BJ (cell line): ENCODE measurements at regions not wholly inside any gene's neighbourhood (a gene's known extent, or its start where the extent isn't known, plus 50 kb on each side); places are given as distances from the start of the nearest gene placed in this dataset.

Experiments
- CTCF ChIA-PET: fragments of 350-600 bp; formaldehyde crosslinking; extraction: SDS; loops from one replicate; lab custom pipeline; 2021; ENCODE audit warnings: antibody characterized with exemption, inconsistent platforms; lab: Yijun Ruan, JAX
- POLR2A ChIA-PET: fragments of 300-600 bp; sonication (Branson Sonifier 250); formaldehyde crosslinking; extraction: SDS; loops from one replicate; lab custom pipeline; 2021; ENCODE audit warnings: antibody characterized with exemption; lab: Charles Lee
- DNase-seq: peaks from one replicate; pipeline ENCODE4 v3.0.0-alpha.2; 2011; ENCODE audit warnings: low read depth
- H3K27me3 ChIP-seq: 2 replicates; pipeline ENCODE4 v1.6.0; 2011; ENCODE audit warnings: low read length; ENCODE audit not compliant: control insufficient read depth, insufficient read depth
- H3K36me3 ChIP-seq: 2 replicates; pipeline ENCODE4 v1.5.1; 2011; ENCODE audit warnings: low read length; ENCODE audit not compliant: control insufficient read depth, insufficient read depth
- H3K4me3 ChIP-seq: 2 replicates; pipeline ENCODE4 v1.5.1; 2011; ENCODE audit warnings: low read depth, mild to moderate bottlenecking, control low read depth, low read length
- CTCF ChIP-seq: IDR thresholded peaks from 2 replicates; pipeline ENCODE4 v1.5.1; 2011; ENCODE audit warnings: low read depth, mild to moderate bottlenecking, control low read depth, inconsistent platforms, low read length, moderate library complexity; ENCODE audit not compliant: insufficient read depth

DNA sequence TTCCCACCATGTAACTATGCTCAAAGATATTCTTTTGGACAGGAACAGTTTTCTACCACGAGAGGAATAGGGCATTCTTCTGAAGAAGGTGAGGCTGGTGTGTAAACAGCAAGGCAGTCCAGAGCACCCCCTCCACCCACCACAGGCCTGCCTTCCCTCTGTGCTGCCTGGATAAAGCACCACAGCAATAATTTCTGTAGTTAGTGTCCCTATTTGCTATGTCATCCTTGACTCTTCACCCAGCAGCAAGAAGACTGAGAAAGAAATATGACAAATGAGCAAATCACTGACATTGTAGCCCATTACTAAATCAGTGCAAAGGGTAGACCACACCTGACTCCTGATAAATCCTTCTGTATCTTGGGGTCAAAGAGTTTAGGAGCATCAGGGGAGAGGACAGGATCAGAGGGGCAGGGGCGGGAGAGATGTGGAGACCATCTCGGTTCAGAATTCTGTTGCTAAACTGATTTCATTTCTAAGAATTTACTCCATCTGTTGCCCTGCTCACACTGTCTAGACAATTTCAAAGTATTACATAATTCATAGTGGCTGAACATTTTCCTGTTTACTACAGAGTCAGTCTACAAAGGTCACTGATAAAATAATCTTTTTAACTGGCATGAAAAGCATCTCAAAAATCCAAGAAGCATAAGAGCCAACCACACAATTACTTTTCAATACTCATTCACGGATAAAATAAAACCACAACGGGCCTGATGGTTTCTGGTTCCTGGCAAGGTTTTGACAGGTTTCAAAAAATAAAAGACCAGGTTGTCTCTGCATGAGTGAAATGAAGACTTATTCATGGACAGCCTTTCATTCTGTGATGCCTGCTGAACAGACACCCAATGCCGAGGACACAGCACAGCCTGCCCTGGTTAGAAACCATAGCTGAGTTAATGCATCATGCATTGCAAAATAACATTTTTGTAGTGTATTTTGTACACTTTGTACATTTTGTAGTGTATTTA, 88.4 kb upstream of the IRS2 start:
- H3K36me3 ChIP-seq = no peaks in the 10 kb centered on the region
- H3K4me3 ChIP-seq = no peak overlapping the region
- POLR2A ChIA-PET = no interaction called here
- H3K27me3 ChIP-seq = no peaks in the 10 kb centered on the region
- DNase-seq = peak; percentile 22
- CTCF ChIA-PET = interaction anchor here (0.8 kb wide), 1 partner anchor 121 kb away, joined by 3 read pairs; no protein-coding TSS in a partner anchor
- TF ChIP-seq CTCF = no peak

DNA sequence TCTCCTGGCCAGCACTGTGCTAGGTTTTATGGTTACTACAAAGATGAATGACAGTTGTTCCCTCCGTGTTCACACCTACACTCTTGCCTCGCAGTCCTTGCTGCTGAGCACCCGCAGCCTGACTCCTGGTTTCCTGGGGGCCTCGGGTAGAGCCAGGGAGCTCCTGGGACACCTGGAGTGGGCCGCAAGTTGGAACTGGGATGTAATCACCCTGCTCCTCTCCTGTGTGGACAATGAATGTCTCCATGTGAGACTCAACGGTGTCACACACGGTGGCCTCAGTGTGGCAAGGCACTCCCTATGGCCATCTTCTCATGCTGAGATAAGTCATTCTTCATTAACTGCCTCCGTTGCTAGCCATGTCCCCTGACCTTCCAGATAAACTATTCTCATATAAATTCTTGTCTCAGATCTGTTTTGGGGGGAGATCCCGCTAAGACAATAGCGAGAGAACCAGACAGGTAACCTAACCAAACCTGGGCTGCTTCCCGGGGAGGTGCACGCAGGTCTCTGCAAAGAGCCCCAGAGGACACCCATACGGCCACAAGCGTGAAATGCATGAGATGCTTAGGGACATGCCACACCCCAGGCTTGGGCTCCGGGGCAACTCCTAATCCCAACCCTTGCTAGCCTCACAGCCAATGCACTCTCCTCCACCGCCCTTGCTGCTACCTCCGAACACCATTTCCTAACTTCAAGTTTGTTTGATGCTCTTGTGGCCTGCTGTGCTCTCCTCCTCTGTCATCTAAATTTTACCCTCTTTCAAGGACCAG, 87.2 kb upstream of the IRS2 start:
- ChIA-PET CTCF (no interaction called here), POLR2A (no interaction called here)
- no peak overlapping the region for H3K4me3 ChIP-seq
- DNase-seq = no peak
- H3K27me3 ChIP-seq = no peaks in the 10 kb centered on the region
- TF ChIP-seq CTCF = no peak
- H3K36me3 ChIP-seq = no peaks in the 10 kb centered on the region

- POLR2A ChIA-PET = no interaction called here
- Histone ChIP-seq H3K36me3 (no peaks in the 10 kb centered on the region), H3K27me3 (no peaks in the 10 kb centered on the region), H3K4me3 (no peak overlapping the region)
- CTCF ChIA-PET = no interaction called here
- no peak for DNase-seq
- no peak for TF ChIP-seq CTCF
Measured at GRCh38 chr13:109872864-109873263, 86.5 kb upstream of the IRS2 start.

DNA sequence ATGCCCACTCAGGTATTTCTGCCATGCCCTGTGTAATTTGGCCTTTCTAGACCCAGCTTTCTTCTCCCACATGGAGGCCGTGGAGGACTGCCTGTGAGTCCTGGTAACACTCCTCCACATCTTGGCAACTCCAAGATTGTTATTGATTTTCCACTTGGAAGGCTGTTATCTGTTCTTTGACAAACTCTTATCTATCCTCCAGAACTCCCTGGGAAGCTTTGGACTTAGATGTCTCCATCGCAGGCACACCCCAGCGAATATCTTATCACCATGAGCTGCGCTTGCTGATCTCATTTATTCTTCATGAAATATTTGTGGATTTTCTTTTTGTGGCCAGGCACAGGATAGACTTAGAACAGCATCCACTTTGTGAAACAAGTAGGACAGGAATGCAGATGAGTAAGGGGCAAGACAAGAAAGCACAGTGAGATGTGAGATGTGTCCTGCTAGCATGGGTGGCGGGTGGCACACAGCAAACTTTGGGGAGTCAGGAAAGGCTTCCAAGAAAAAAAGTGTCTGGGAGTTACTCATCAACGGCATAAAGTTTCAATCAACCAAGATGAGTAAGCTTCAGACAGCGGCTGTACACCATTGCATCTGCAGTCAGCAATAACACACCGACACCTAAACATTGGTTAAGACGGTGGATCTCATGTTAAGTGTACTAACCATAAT, 84.5 kb upstream of the IRS2 start:
- Histone ChIP-seq H3K27me3 (no peaks in the 10 kb centered on the region), H3K4me3 (no peak overlapping the region), H3K36me3 (no peaks in the 10 kb centered on the region)
- ChIA-PET CTCF (interaction anchor here (0.9 to 1.0 kb wide), 2 partner anchors 11 to 239 kb away, joined by 3 read pairs; no protein-coding TSS in a partner anchor), POLR2A (no interaction called here)
- DNase-seq = no peak
- no peak for TF ChIP-seq CTCF

DNA sequence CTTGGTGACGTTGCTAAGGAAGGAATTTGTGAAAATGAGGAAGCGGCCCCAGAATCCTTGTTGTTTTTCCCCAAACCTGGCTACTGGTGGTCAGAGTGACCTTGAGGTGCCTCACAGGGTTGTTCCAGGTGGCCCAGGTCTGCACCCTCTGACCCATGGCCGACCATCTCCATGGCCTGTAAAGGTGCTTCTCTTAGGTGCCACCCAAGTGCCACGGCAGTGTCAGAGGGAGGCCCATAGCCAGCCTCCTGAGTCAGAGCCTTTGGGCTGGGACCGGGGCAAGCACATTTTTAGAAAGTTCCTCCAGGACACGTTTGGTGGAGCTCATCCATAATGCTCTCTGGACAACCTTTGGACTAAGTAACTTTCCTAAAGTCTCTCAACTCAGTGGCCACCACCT, 83.9 kb upstream of the IRS2 start:
- ChIA-PET POLR2A (interaction anchor here (0.6 kb wide), 1 partner anchor 18 kb away, joined by 5 read pairs; no protein-coding TSS in a partner anchor), CTCF (interaction anchor here (0.7 to 1.0 kb wide), 3 partner anchors 9 to 171 kb away, joined by 3 read pairs; no protein-coding TSS in a partner anchor)
- DNase-seq = no peak
- Histone ChIP-seq H3K4me3 (no peak overlapping the region), H3K27me3 (no peaks in the 10 kb centered on the region), H3K36me3 (no peaks in the 10 kb centered on the region)
- TF ChIP-seq CTCF = no peak
